ENCODE measurements at regions not wholly inside any gene's neighbourhood (a gene's known extent, or its start where the extent isn't known, plus 50 kb on each side); places are given as distances from the start of the nearest gene placed in this dataset.
"Not testable (repeated sequence)": the region's sequence is repeated elsewhere in the genome, so short reads cannot be mapped to it uniquely, and the experiment has no call there.

- DNase-seq = not testable (repeated sequence)
Observed at GRCh38 chr7:65631236-65631635, 241.6 kb upstream of the VKORC1L1 start.

GRCh38 chr7:65633587-65634404 is 239.1 kb upstream of the VKORC1L1 start:
- not testable (repeated sequence) for DNase-seq

- DNase-seq = not testable (repeated sequence)
Observed at GRCh38 chr7:65638918-65639317, 234.0 kb upstream of the VKORC1L1 start.

GRCh38 chr7:65639717-65640116 is 233.2 kb upstream of the VKORC1L1 start:
- DNase-seq = not testable (repeated sequence)

- DNase-seq = not testable (repeated sequence)
Observed at GRCh38 chr7:65643498-65643897, 229.4 kb upstream of the VKORC1L1 start.

- DNase-seq = not testable (repeated sequence)
Observed at GRCh38 chr7:65647153-65647964, 225.5 kb upstream of the VKORC1L1 start.

GRCh38 chr7:65651174-65651573 is 221.7 kb upstream of the VKORC1L1 start:
- not testable (repeated sequence) for DNase-seq

GRCh38 chr7:65651826-65652592 is 220.9 kb upstream of the VKORC1L1 start:
- DNase-seq = not testable (repeated sequence)

GRCh38 chr7:65652669-65653068 is 220.2 kb upstream of the VKORC1L1 start:
- not testable (repeated sequence) for DNase-seq

- not testable (repeated sequence) for DNase-seq
Observed at GRCh38 chr7:65656494-65657188, 216.2 kb upstream of the VKORC1L1 start.

- DNase-seq = not testable (repeated sequence)
Observed at GRCh38 chr7:65683362-65683761, 189.5 kb upstream of the VKORC1L1 start.

- DNase-seq = not testable (repeated sequence)
Observed at GRCh38 chr7:65699026-65699714, 173.7 kb upstream of the VKORC1L1 start.

- DNase-seq = not testable (repeated sequence)
Observed at GRCh38 chr7:65699715-65700356, 173.0 kb upstream of the VKORC1L1 start.

- DNase-seq = not testable (repeated sequence)
Observed at GRCh38 chr7:65719123-65719798, 153.6 kb upstream of the VKORC1L1 start.

GRCh38 chr7:65722361-65722792 is 150.5 kb upstream of the VKORC1L1 start:
- DNase-seq = no peak

- DNase-seq = not testable (repeated sequence)
Observed at GRCh38 chr7:65727182-65727581, 145.7 kb upstream of the VKORC1L1 start.

GRCh38 chr7:65731129-65731528 is 141.7 kb upstream of the VKORC1L1 start:
- DNase-seq = no peak

- DNase-seq = no peak
Observed at GRCh38 chr7:65731562-65732035, 141.3 kb upstream of the VKORC1L1 start.

GRCh38 chr7:65744406-65744805 is 128.5 kb upstream of the VKORC1L1 start:
- no peak for DNase-seq

- DNase-seq = no peak
Observed at GRCh38 chr7:65746398-65746669, 126.5 kb upstream of the VKORC1L1 start.

- DNase-seq = no peak
Observed at GRCh38 chr7:65749039-65749438, 123.8 kb upstream of the VKORC1L1 start.

Data from GDM1 (cell line).